CD4-positive, alpha-beta T cell treated with Interleukin-6 at 100 ng/mL for 8 hours (primary cell): ENCODE measurements at regions not wholly inside any gene's neighbourhood (a gene's known extent, or its start where the extent isn't known, plus 50 kb on each side); places are given as distances from the start of the nearest gene placed in this dataset.

Source experiments
- DNase-seq: peaks from one replicate; pipeline ENCODE4 v3.0.0-alpha.2; 2020; ENCODE audit warnings: mixed read lengths, low spot score

GRCh38 chr6:8738951-8739350 is 303.6 kb upstream of the SLC35B3 start:
- no peak for DNase-seq

GRCh38 chr6:8736156-8736895 is 301.0 kb upstream of the SLC35B3 start:
- no peak for DNase-seq

GRCh38 chr6:8733879-8734278 is 298.5 kb upstream of the SLC35B3 start:
- no peak for DNase-seq

- DNase-seq: no peak
Observed at GRCh38 chr6:8731874-8732273, 296.5 kb upstream of the SLC35B3 start.

- DNase-seq: no peak
Observed at GRCh38 chr6:8710668-8711431, 275.5 kb upstream of the SLC35B3 start.

GRCh38 chr6:8707956-8708772 is 272.8 kb upstream of the SLC35B3 start:
- no peak for DNase-seq

- DNase-seq: no peak
Observed at GRCh38 chr6:8707369-8707768, 272.0 kb upstream of the SLC35B3 start.

- no peak for DNase-seq
Observed at GRCh38 chr6:8705435-8706020, 270.2 kb upstream of the SLC35B3 start.

- DNase-seq: no peak
Observed at GRCh38 chr6:8703059-8703458, 267.7 kb upstream of the SLC35B3 start.

- DNase-seq: no peak
Observed at GRCh38 chr6:8688821-8689220, 253.5 kb upstream of the SLC35B3 start.

- no peak for DNase-seq
Observed at GRCh38 chr6:8686077-8686476, 250.7 kb upstream of the SLC35B3 start.

- DNase-seq: no peak
Observed at GRCh38 chr6:8683204-8683603, 247.9 kb upstream of the SLC35B3 start.

- DNase-seq: no peak
Observed at GRCh38 chr6:8679823-8680222, 244.5 kb upstream of the SLC35B3 start.

GRCh38 chr6:8678466-8678865 is 243.1 kb upstream of the SLC35B3 start:
- DNase-seq: no peak

GRCh38 chr6:8674126-8674525 is 238.8 kb upstream of the SLC35B3 start:
- no peak for DNase-seq

GRCh38 chr6:8672882-8673281 is 237.5 kb upstream of the SLC35B3 start:
- DNase-seq: no peak

- no peak for DNase-seq
Observed at GRCh38 chr6:8670792-8671191, 235.4 kb upstream of the SLC35B3 start.

- DNase-seq: no peak
Observed at GRCh38 chr6:8664700-8665099, 229.4 kb upstream of the SLC35B3 start.

- DNase-seq: no peak
Observed at GRCh38 chr6:8664070-8664469, 228.7 kb upstream of the SLC35B3 start.

GRCh38 chr6:8659404-8660189 is 224.3 kb upstream of the SLC35B3 start:
- no peak for DNase-seq

GRCh38 chr6:8658416-8658815 is 223.1 kb upstream of the SLC35B3 start:
- DNase-seq: no peak

GRCh38 chr6:8657522-8657921 is 222.2 kb upstream of the SLC35B3 start:
- DNase-seq: no peak
